ENCODE measurements at regions not wholly inside any gene's neighbourhood (a gene's known extent, or its start where the extent isn't known, plus 50 kb on each side); places are given as distances from the start of the nearest gene placed in this dataset.

GRCh38 chr3:174636451-174636850 lies 222.7 kb upstream of the NAALADL2 start:
- in situ Hi-C loops (cut with MboI; ENCODE audit: low pct_unique_long_range_greater_than_20kb, low sequenced_read_pairs, unreplicated experiment) = no loop called here
- no peak for DNase-seq (ENCODE audit: low spot score)
- TF ChIP-seq, protein P1, sequence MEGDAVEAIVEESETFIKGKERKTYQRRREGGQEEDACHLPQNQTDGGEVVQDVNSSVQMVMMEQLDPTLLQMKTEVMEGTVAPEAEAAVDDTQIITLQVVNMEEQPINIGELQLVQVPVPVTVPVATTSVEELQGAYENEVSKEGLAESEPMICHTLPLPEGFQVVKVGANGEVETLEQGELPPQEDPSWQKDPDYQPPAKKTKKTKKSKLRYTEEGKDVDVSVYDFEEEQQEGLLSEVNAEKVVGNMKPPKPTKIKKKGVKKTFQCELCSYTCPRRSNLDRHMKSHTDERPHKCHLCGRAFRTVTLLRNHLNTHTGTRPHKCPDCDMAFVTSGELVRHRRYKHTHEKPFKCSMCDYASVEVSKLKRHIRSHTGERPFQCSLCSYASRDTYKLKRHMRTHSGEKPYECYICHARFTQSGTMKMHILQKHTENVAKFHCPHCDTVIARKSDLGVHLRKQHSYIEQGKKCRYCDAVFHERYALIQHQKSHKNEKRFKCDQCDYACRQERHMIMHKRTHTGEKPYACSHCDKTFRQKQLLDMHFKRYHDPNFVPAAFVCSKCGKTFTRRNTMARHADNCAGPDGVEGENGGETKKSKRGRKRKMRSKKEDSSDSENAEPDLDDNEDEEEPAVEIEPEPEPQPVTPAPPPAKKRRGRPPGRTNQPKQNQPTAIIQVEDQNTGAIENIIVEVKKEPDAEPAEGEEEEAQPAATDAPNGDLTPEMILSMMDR (IDR thresholded peaks at IDR 0.05; ENCODE audit: extremely low read depth, insufficient read depth, missing control alignments) = no peak

DNA sequence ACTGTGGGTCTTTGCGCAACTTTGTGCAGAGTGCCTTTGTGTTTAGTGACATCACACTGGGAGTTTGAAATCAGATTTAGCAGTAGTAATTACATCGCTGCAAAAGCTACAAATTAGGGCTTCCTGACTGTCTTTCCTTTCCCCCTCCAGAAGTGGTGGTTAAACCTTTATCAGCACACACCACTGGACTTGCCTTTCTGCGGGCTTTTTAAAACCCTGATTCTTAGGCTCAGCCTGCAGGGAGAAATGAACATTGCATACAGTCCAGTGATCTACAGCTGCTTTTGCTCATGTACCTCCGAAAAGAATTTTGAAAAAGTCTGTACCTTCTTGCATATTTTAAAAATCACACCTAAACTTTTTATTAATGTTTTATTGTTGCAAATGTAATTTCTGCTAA lies 219.7 kb upstream of the NAALADL2 start:
- DNase-seq (ENCODE audit: low spot score) = no peak
- in situ Hi-C loops (cut with MboI; ENCODE audit: low pct_unique_long_range_greater_than_20kb, low sequenced_read_pairs, unreplicated experiment) = no loop called here
- TF ChIP-seq, protein P1 (IDR thresholded peaks at IDR 0.05; ENCODE audit: extremely low read depth, insufficient read depth, missing control alignments) = no peak

DNA sequence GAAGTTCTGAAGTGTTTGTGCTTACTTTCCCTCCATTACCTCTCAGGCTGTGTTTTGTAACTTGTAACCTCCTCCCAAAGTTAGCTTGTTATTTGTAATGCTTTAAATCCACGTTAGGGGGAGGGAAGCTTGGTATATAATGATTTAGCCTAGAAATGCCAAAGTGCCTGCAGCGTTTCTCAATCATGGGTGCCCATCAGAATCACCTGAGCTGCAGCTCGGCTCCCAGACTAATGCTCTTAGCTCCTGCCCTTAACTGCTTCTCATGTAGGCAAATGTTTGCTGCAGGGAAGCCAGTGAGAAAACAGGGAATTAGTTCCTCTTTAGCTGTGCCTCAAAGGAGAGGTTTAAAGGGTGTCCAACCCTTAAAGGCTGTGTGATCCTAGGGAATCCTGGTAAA lies 219.2 kb upstream of the NAALADL2 start:
- in situ Hi-C loops (cut with MboI; ENCODE audit: low pct_unique_long_range_greater_than_20kb, low sequenced_read_pairs, unreplicated experiment) = no loop called here
- no peak for DNase-seq (ENCODE audit: low spot score)
- TF ChIP-seq, protein P1 (IDR thresholded peaks at IDR 0.05; ENCODE audit: extremely low read depth, insufficient read depth, missing control alignments) = no peak

GRCh38 chr3:174640932-174641331 lies 218.2 kb upstream of the NAALADL2 start:
- TF ChIP-seq, protein P1 (IDR thresholded peaks at IDR 0.05; ENCODE audit: extremely low read depth, insufficient read depth, missing control alignments) = no peak
- in situ Hi-C loops (cut with MboI; ENCODE audit: low pct_unique_long_range_greater_than_20kb, low sequenced_read_pairs, unreplicated experiment) = no loop called here

GRCh38 chr3:174644287-174644686 lies 214.8 kb upstream of the NAALADL2 start:
- in situ Hi-C loops (cut with MboI; ENCODE audit: low pct_unique_long_range_greater_than_20kb, low sequenced_read_pairs, unreplicated experiment) = no loop called here
- TF ChIP-seq, protein P1 (IDR thresholded peaks at IDR 0.05; ENCODE audit: extremely low read depth, insufficient read depth, missing control alignments) = no peak
- no peak for DNase-seq (ENCODE audit: low spot score)

More at GRCh38 chr3:174640932-174641331, 218.2 kb upstream of the NAALADL2 start:
- DNase-seq (ENCODE audit: low spot score) = no peak

GRCh38 chr3:174651951-174652350 lies 207.2 kb upstream of the NAALADL2 start:
- no peak for DNase-seq (ENCODE audit: low spot score)
- TF ChIP-seq, protein P1 (IDR thresholded peaks at IDR 0.05; ENCODE audit: extremely low read depth, insufficient read depth, missing control alignments) = no peak
- in situ Hi-C loops (cut with MboI; ENCODE audit: low pct_unique_long_range_greater_than_20kb, low sequenced_read_pairs, unreplicated experiment) = no loop called here

DNA sequence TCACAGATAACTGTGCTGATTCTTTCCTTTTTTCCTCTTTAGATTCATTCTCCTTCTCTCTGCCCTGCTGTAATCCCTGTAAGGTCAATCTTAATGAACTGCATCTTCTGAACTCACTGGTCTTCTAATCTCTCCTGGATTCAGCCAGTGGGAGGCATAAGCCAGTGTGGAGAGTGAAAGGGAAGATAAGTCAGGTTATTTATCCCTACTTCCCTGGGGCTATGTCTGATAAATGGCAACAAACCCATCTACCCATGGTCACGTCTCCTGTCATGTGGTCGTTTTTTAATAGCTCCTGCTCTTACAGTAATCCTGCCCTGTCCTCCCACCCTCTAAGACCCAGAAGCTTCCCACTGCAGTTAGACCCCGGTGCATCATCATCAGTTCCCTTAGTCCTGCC lies 199.6 kb upstream of the NAALADL2 start:
- in situ Hi-C loops (cut with MboI; ENCODE audit: low pct_unique_long_range_greater_than_20kb, low sequenced_read_pairs, unreplicated experiment) = no loop called here
- DNase-seq (ENCODE audit: low spot score) = no peak
- TF ChIP-seq, protein P1 (IDR thresholded peaks at IDR 0.05; ENCODE audit: extremely low read depth, insufficient read depth, missing control alignments) = no peak
